ENCODE measurements at regions not wholly inside any gene's neighbourhood (a gene's known extent, or its start where the extent isn't known, plus 50 kb on each side); places are given as distances from the start of the nearest gene placed in this dataset.

GRCh38 chr21:41632748-41633475 lies 125.0 kb upstream of the TMPRSS2 start:
- TF ChIP-seq, protein P1, sequence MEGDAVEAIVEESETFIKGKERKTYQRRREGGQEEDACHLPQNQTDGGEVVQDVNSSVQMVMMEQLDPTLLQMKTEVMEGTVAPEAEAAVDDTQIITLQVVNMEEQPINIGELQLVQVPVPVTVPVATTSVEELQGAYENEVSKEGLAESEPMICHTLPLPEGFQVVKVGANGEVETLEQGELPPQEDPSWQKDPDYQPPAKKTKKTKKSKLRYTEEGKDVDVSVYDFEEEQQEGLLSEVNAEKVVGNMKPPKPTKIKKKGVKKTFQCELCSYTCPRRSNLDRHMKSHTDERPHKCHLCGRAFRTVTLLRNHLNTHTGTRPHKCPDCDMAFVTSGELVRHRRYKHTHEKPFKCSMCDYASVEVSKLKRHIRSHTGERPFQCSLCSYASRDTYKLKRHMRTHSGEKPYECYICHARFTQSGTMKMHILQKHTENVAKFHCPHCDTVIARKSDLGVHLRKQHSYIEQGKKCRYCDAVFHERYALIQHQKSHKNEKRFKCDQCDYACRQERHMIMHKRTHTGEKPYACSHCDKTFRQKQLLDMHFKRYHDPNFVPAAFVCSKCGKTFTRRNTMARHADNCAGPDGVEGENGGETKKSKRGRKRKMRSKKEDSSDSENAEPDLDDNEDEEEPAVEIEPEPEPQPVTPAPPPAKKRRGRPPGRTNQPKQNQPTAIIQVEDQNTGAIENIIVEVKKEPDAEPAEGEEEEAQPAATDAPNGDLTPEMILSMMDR (IDR thresholded peaks at IDR 0.05) = no peak
- TF ChIP-seq EZH2 (IDR thresholded peaks at IDR 0.05; ENCODE audit: borderline replicate concordance, insufficient read depth, low read depth, low read length, poor library complexity, severe bottlenecking) = no peak
